ENCODE measurements at regions not wholly inside any gene's neighbourhood (a gene's known extent, or its start where the extent isn't known, plus 50 kb on each side); places are given as distances from the start of the nearest gene placed in this dataset.
A peak's percentile ranks its signal among the peaks of the same experiment; 100 is the strongest.

DNA sequence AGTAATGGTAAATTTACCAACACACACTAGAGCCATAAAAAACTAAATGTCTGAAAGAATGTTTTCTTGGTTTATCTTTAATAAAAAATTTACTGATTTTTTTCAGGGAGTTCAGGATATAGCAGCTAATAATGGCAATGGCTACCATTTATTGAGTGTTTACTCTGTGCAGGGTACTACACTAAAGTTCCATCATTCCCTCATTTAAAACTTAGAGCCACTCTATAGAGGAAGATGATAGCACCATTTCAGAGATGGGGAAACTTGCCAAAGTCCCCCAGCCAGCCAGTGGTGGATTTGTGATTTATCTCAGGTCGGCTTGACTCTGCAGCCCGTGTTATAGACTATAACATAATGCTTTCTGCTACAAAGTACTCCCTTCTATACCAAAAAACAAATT, 86.6 kb downstream of the LSMEM1 start:
- Histone ChIP-seq H2BK12ac (ENCODE audit: low read length) (no peak overlapping the region), H3K4me2 (ENCODE audit: low read length) (no peak overlapping the region), H3K14ac (ENCODE audit: low read length) (no peak overlapping the region), H3K18ac (ENCODE audit: low read length) (no peak overlapping the region), H3K23ac (ENCODE audit: low read length) (no peak overlapping the region), H4K12ac (ENCODE audit: low read depth, low read length) (no peak overlapping the region), H2BK120ac (ENCODE audit: insufficient read depth, low read length, poor library complexity) (no peak overlapping the region), H2BK5ac (ENCODE audit: low read depth, low read length, poor library complexity) (no peak overlapping the region), H3K9me3 (ENCODE audit: insufficient read depth, low read depth, low read length) (no peaks in the 10 kb centered on the region), H3K9ac (ENCODE audit: low read length) (no peak overlapping the region), H3K4me3 (ENCODE audit: low read depth, low read length) (no peak overlapping the region), H3K79me1 (ENCODE audit: low read length) (no peaks in the 10 kb centered on the region), H2AK5ac (ENCODE audit: low read length) (no peak overlapping the region), H3K4ac (ENCODE audit: low read depth, low read length) (no peak overlapping the region), H3K4me1 (ENCODE audit: control insufficient read depth in 1 of 2, insufficient read depth in 2 of 2, low read length in 2 of 2) (no peaks in the 10 kb centered on the region), H4K8ac (ENCODE audit: low read depth, low read length) (no peak overlapping the region), H3K27ac (ENCODE audit: low read depth, low read length) (no peak overlapping the region), H3K27me3 (ENCODE audit: insufficient read depth, low read length) (no peaks in the 10 kb centered on the region), H3K79me2 (ENCODE audit: control insufficient read depth, insufficient read depth, low read length, poor library complexity) (no peaks in the 10 kb centered on the region), H3K36me3 (ENCODE audit: control insufficient read depth in 1 of 2, insufficient read depth in 2 of 2, low read length in 2 of 2) (no peaks in the 10 kb centered on the region), H2AFZ (ENCODE audit: insufficient read depth, low read length, poor library complexity) (no peak overlapping the region), H4K91ac (ENCODE audit: low read depth, low read length) (no peak overlapping the region)
- DNase-seq, result no peak
- WGBS (ENCODE audit: extremely low coverage, insufficient coverage, insufficient read length), result no CpG with 5 or more reads among the region's 2 CpGs

DNA sequence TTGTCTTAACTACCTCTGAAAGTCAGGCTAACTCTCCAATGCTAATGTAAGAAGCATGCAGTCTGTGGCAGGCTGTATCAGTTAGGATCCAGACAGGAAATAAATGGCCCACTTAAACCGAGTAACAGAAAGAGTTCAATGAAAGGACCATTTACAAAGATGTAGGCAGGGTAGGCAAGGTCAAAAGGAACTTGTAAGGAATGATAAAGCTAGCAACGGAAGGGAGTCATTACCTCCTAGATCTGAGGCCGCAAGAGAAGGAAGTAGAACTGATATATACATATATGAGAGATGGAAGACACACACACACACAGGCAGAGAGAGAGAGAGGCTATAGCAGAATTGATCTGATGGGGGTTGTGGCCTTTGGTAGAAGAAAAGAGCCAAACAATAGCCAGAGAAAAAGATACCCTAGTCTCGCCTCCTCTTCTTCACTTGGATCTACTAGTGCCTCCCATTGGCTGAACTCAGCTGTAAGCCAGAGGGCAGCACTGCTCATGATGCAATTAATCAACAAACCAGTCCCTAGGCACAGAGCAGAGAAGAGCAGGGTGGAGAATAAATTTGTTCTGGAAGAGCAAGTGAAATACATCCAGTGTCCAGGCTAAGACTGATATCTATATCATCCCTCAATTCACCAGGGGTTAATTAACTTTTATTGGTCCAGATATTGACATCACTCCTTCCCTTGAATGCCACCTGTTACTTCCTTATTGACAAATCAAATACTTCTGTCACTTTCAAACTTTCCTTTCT, 91.2 kb downstream of the LSMEM1 start:
- no peak overlapping the region for H4K12ac ChIP-seq (ENCODE audit: low read depth, low read length)
- H3K9me3 ChIP-seq (ENCODE audit: insufficient read depth, low read depth, low read length), result no peaks in the 10 kb centered on the region

DNA sequence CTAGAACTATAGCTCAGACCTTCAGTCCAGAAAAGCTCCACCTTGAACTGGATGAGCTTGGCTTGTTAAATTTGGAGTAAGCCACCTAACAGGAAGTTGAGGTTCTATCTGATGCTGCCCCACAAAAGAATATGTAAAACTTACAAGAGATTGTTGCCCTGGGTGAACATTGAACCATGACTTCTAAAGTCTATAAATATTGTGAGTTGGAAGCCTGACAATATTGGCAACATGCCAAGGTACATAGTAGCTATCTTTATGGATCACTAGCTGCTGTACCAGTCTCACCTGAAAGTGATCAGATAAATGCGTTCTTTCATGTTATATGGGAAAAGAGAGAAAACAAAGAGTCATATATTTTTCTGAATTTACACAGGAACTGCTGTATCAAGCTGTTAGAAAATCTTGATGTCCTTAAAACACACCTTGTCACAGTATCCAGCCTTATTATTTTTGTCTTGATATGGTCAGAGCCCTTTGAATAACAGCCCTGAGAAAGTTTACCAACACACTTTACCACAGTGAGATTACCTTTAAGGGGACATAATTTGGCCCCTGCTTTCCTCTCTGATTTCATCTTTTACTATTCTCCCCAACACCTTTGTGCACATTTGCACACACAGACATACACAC, 92.0 kb downstream of the LSMEM1 start:
- Histone ChIP-seq H3K9ac (ENCODE audit: low read length) (no peak overlapping the region), H2AK5ac (ENCODE audit: low read length) (no peak overlapping the region), H3K23ac (ENCODE audit: low read length) (no peak overlapping the region), H3K4me1 (ENCODE audit: control insufficient read depth in 1 of 2, insufficient read depth in 2 of 2, low read length in 2 of 2) (no peaks in the 10 kb centered on the region), H2BK5ac (ENCODE audit: low read depth, low read length, poor library complexity) (no peak overlapping the region), H3K4ac (ENCODE audit: low read depth, low read length) (peak overlapping the region; percentile 55), H3K14ac (ENCODE audit: low read length) (no peak overlapping the region), H3K79me1 (ENCODE audit: low read length) (no peaks in the 10 kb centered on the region), H3K4me2 (ENCODE audit: low read length) (no peak overlapping the region), H3K18ac (ENCODE audit: low read length) (no peak overlapping the region), H4K8ac (ENCODE audit: low read depth, low read length) (no peak overlapping the region), H4K91ac (ENCODE audit: low read depth, low read length) (no peak overlapping the region), H4K12ac (ENCODE audit: low read depth, low read length) (no peak overlapping the region), H3K27me3 (ENCODE audit: insufficient read depth, low read length) (no peaks in the 10 kb centered on the region), H2BK120ac (ENCODE audit: insufficient read depth, low read length, poor library complexity) (no peak overlapping the region), H3K9me3 (ENCODE audit: insufficient read depth, low read depth, low read length) (no peaks in the 10 kb centered on the region), H3K4me3 (ENCODE audit: low read depth, low read length) (no peak overlapping the region), H3K27ac (ENCODE audit: low read depth, low read length) (no peak overlapping the region), H3K36me3 (ENCODE audit: control insufficient read depth in 1 of 2, insufficient read depth in 2 of 2, low read length in 2 of 2) (no peaks in the 10 kb centered on the region), H3K79me2 (ENCODE audit: control insufficient read depth, insufficient read depth, low read length, poor library complexity) (no peaks in the 10 kb centered on the region), H2BK12ac (ENCODE audit: low read length) (no peak overlapping the region), H2AFZ (ENCODE audit: insufficient read depth, low read length, poor library complexity) (no peak overlapping the region)
- no CpG with 5 or more reads among the region's 1 CpG for WGBS (ENCODE audit: extremely low coverage, insufficient coverage, insufficient read length)
- no peak for DNase-seq

More for the DNA sequence above, 91.2 kb downstream of the LSMEM1 start:
- Histone ChIP-seq H3K4me1 (ENCODE audit: control insufficient read depth in 1 of 2, insufficient read depth in 2 of 2, low read length in 2 of 2) (no peaks in the 10 kb centered on the region), H2BK5ac (ENCODE audit: low read depth, low read length, poor library complexity) (no peak overlapping the region), H3K27ac (ENCODE audit: low read depth, low read length) (no peak overlapping the region), H2BK120ac (ENCODE audit: insufficient read depth, low read length, poor library complexity) (no peak overlapping the region), H3K9ac (ENCODE audit: low read length) (no peak overlapping the region), H3K14ac (ENCODE audit: low read length) (no peak overlapping the region), H2BK12ac (ENCODE audit: low read length) (no peak overlapping the region), H4K91ac (ENCODE audit: low read depth, low read length) (no peak overlapping the region), H2AK5ac (ENCODE audit: low read length) (no peak overlapping the region), H3K79me1 (ENCODE audit: low read length) (no peaks in the 10 kb centered on the region), H3K79me2 (ENCODE audit: control insufficient read depth, insufficient read depth, low read length, poor library complexity) (no peaks in the 10 kb centered on the region), H3K27me3 (ENCODE audit: insufficient read depth, low read length) (no peaks in the 10 kb centered on the region), H3K18ac (ENCODE audit: low read length) (no peak overlapping the region), H4K8ac (ENCODE audit: low read depth, low read length) (no peak overlapping the region), H3K4ac (ENCODE audit: low read depth, low read length) (no peak overlapping the region), H3K36me3 (ENCODE audit: control insufficient read depth in 1 of 2, insufficient read depth in 2 of 2, low read length in 2 of 2) (no peaks in the 10 kb centered on the region), H3K4me3 (ENCODE audit: low read depth, low read length) (no peak overlapping the region), H2AFZ (ENCODE audit: insufficient read depth, low read length, poor library complexity) (no peak overlapping the region), H3K23ac (ENCODE audit: low read length) (no peak overlapping the region), H3K4me2 (ENCODE audit: low read length) (no peak overlapping the region)
- no peak for DNase-seq
- WGBS (ENCODE audit: extremely low coverage, insufficient coverage, insufficient read length), result no CpG with 5 or more reads among the region's 4 CpGs

DNA sequence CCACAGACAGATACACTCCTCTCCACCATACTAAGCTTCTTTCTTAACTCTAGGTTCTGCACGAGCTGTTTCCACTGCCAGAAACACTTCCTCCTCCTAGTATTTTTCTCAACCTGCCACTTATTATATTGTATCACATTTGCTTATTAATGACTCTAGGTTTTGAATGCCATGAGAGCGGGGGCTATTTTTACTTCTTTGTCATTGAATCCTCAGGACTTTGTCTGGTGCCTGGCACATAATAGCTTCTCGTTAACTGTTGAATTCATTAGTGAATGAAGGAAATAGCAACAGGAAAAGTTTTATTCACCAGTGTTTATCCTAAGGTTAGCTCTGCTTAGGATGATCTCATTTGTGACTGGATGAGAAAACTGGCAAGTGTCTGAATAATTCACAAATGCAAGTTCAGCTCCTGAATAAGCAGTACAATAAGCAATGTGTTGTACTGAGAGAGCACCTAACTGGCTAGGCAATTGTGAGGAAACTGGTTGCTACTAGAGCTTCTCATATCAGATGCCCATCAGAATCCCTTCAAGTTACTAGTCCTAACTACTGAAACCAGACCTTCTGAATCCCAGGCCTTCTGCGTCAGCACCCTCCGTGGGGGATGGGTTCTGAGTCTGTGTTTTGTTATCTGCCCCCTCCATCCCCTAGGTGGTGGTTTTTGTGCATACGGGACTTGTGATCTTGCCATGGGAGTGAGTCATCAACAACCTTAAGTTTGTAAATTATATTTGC, 92.7 kb downstream of the LSMEM1 start:
- Histone ChIP-seq H2AK5ac (ENCODE audit: low read length) (no peak overlapping the region), H3K4me3 (ENCODE audit: low read depth, low read length) (no peak overlapping the region), H3K27me3 (ENCODE audit: insufficient read depth, low read length) (no peaks in the 10 kb centered on the region), H2AFZ (ENCODE audit: insufficient read depth, low read length, poor library complexity) (no peak overlapping the region), H3K4me1 (ENCODE audit: control insufficient read depth in 1 of 2, insufficient read depth in 2 of 2, low read length in 2 of 2) (no peaks in the 10 kb centered on the region), H3K79me2 (ENCODE audit: control insufficient read depth, insufficient read depth, low read length, poor library complexity) (no peaks in the 10 kb centered on the region), H3K36me3 (ENCODE audit: control insufficient read depth in 1 of 2, insufficient read depth in 2 of 2, low read length in 2 of 2) (no peaks in the 10 kb centered on the region), H3K18ac (ENCODE audit: low read length) (no peak overlapping the region), H3K23ac (ENCODE audit: low read length) (no peak overlapping the region), H3K14ac (ENCODE audit: low read length) (no peak overlapping the region), H3K9me3 (ENCODE audit: insufficient read depth, low read depth, low read length) (no peaks in the 10 kb centered on the region), H3K79me1 (ENCODE audit: low read length) (no peaks in the 10 kb centered on the region), H2BK12ac (ENCODE audit: low read length) (no peak overlapping the region), H2BK120ac (ENCODE audit: insufficient read depth, low read length, poor library complexity) (no peak overlapping the region), H4K91ac (ENCODE audit: low read depth, low read length) (no peak overlapping the region), H2BK5ac (ENCODE audit: low read depth, low read length, poor library complexity) (no peak overlapping the region), H4K12ac (ENCODE audit: low read depth, low read length) (no peak overlapping the region), H4K8ac (ENCODE audit: low read depth, low read length) (no peak overlapping the region), H3K27ac (ENCODE audit: low read depth, low read length) (no peak overlapping the region), H3K4ac (ENCODE audit: low read depth, low read length) (peak overlapping the region; percentile 55), H3K4me2 (ENCODE audit: low read length) (no peak overlapping the region), H3K9ac (ENCODE audit: low read length) (no peak overlapping the region)
- DNase-seq, result no peak
- no CpG with 5 or more reads among the region's 6 CpGs for WGBS (ENCODE audit: extremely low coverage, insufficient coverage, insufficient read length)
